SU-DHL-6 (cell line): ENCODE measurements at regions not wholly inside any gene's neighbourhood (a gene's known extent, or its start where the extent isn't known, plus 50 kb on each side); places are given as distances from the start of the nearest gene placed in this dataset.
"Not testable (repeated sequence)": the region's sequence is repeated elsewhere in the genome, so short reads cannot be mapped to it uniquely, and the experiment has no call there.

Source experiments
- EZH2phosphoT487 ChIP-seq: fragments of 200-600 bp; sonication (generic), shearing (Covaris generic); conservative IDR thresholded peaks from 2 replicates; pipeline ENCODE4 v1.6.1; 2018; ENCODE audit warnings: mild to moderate bottlenecking, antibody characterized with exemption, low read length, moderate library complexity, mixed read lengths
- TF ChIP-seq, protein P1 (sequence below): fragments of 200-600 bp; sonication (generic); IDR thresholded peaks from one replicate; pipeline ENCODE4 v1.5.1; 2017; ENCODE audit warnings: antibody characterized with exemption, mild to moderate bottlenecking, low read length, moderate library complexity; ENCODE audit not compliant: insufficient read depth, poor library complexity, severe bottlenecking

DNA sequence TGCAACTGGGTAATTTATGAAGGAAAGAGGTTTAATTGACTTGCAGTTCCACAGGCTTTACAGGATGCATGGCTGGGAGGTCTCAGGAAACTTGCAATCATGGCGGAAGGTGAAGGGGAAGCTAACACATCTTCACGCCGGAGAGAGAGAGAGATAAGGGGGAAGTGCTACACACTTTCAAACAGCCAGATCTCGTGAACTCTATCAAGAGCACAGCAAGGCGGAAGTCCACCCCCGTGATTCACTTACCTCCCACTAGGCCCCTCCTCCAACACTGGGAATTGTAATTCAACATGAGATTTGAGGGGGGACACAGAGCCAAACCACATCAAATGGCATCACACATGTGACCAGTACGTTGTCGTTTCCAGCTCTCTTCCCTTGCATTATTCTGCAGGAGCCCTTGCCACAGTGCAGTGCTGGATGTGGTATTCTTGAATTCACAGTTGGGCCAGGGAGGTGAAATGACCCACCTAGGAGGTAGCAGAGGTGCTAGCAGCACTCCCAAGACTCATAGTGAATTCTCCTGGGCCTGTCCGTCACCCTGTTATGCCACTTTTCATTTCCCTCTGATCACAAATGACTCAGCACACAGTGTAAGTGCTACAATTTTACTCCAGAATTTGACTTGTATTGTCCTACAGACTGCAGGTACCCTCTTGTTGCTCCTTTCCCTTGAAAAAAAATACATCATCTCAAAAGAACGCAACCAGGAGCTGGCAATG lies 179.2 kb upstream of the PLGLB2 start:
- TF ChIP-seq, protein P1, sequence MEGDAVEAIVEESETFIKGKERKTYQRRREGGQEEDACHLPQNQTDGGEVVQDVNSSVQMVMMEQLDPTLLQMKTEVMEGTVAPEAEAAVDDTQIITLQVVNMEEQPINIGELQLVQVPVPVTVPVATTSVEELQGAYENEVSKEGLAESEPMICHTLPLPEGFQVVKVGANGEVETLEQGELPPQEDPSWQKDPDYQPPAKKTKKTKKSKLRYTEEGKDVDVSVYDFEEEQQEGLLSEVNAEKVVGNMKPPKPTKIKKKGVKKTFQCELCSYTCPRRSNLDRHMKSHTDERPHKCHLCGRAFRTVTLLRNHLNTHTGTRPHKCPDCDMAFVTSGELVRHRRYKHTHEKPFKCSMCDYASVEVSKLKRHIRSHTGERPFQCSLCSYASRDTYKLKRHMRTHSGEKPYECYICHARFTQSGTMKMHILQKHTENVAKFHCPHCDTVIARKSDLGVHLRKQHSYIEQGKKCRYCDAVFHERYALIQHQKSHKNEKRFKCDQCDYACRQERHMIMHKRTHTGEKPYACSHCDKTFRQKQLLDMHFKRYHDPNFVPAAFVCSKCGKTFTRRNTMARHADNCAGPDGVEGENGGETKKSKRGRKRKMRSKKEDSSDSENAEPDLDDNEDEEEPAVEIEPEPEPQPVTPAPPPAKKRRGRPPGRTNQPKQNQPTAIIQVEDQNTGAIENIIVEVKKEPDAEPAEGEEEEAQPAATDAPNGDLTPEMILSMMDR, result not testable (repeated sequence)
- not testable (repeated sequence) for TF ChIP-seq EZH2phosphoT487
